ENCODE measurements at regions not wholly inside any gene's neighbourhood (a gene's known extent, or its start where the extent isn't known, plus 50 kb on each side); places are given as distances from the start of the nearest gene placed in this dataset.
"Not testable (repeated sequence)": the region's sequence is repeated elsewhere in the genome, so short reads cannot be mapped to it uniquely, and the experiment has no call there.

DNA sequence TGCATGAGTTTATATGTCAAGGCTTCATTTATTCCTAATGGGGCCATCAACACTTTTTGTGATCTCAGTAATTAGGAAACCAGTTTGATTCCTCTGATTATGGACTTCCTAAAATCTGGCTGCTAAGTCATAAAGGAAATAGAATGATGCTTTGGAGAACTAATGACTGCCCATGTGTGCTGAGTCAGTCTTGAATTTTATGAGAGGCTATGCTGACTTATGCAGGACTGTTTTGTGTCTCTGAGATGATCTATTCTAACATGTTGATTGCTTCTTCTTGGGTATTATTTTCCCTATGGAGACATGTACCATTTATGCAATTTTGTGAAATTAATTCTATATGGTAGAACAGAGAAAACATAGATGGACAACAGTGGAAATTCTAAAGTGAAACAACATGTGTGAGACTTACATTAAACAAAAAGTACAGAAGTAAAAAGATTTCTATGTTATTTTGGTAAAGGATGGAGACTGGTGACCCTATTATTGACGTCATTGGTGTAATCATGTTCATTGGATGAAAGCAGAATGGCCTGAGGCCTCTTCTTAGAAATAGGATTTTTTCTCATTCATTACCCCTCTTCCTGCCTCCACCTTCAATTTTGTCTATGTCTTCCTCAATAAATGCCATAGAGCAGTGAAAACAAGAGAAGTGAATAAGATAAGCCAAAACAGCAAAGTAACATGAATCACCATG is 1658.2 kb upstream of the PIK3C3 start:
- no peak for DNase-seq

DNA sequence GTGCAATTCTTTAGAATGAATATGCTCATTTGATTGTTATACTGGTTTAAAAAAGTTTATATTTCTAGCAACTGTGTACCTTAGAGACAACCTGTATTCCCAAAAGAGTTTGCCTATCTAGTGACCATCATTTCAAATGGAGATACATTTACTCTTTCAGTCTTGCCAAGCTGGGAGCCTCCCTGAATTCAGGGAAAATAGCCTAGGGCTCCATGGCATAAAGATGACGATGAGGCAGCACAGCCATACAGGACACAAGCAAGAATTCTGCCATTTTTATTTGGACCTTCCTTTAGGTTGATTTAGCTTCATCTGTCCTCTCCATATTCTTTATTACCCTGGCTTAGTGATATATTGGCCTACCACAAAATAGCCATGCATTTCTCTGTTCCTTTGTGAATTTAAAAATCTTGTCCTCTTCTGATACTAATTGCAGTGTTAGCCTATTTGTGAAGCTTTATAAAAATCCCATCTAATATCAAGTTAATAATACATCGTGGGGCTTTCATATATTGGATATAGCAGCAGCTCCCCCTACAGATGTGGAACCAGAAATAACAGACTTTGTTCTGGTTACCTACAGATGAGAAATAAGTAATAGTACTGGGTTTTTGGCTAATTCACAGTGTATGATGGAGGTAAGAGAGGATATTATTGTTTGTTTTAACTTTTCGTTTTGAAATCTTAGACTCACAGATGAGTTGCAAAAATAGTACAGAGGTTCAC is 1661.9 kb upstream of the PIK3C3 start:
- peak; percentile 50 for DNase-seq

DNA sequence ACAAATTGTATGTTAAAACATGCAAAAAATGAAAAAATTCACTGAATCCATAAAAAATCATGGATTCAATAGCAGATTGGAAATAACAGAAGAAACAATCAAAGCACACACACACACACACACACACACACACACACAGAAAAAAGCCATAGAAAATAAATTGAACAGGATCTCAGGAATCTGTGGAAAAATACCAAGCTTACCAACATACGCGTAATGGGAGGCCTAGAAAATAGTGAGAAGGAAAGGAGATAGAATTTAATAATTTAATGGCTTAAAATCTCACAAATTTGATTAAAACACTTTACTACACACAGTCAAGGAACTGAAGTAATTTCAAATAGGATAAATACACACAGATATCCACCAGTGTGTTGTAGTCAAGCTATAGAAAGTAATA is 1671.5 kb upstream of the PIK3C3 start:
- DNase-seq = no peak

DNA sequence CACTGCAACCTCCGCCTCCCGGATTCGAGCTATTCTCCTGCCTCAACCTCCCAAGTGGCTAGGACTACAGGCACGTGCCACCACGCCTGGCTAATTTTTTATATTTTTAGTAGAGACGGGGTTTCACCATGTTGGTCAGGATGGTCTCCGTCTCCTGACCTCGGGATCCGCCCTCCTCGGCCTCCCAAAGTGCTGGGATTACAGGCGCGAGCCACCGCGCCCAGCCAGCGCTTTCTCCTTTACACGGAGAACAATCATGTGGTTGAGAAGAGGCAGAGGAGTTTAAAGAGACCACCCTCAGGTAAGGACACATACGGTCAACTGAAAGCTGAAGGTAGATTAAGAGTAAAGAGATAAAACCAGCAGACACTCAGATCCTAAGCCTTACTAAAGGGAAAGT is 1673.7 kb upstream of the PIK3C3 start:
- not testable (repeated sequence) for DNase-seq

DNA sequence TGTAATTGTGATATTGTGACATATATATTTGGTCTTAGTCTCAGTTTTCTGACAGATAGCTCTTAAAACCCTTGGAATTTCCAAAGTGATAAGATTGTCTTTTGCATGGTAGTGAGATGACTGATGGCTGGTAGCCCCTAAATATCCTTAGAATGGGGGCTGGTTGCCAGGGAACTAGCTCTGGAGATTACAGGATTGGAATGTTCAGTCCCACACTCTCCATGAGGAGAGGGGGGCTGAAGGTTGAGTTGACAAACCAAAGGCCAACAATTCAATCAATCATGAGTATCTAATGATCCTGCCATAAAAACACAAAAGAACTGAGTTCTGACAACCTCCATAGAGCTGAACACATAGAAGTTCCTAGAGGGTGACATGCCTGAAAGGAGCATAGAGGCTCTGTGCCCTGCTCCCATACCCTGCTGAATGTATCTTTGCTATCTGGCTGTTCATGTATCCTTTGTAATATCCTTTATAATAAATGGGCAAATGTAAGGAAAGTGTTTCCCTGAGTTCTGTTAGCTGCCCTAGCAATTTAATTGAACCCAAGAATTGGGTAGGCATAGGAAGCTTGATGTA is 1680.3 kb upstream of the PIK3C3 start:
- DNase-seq = no peak

DNA sequence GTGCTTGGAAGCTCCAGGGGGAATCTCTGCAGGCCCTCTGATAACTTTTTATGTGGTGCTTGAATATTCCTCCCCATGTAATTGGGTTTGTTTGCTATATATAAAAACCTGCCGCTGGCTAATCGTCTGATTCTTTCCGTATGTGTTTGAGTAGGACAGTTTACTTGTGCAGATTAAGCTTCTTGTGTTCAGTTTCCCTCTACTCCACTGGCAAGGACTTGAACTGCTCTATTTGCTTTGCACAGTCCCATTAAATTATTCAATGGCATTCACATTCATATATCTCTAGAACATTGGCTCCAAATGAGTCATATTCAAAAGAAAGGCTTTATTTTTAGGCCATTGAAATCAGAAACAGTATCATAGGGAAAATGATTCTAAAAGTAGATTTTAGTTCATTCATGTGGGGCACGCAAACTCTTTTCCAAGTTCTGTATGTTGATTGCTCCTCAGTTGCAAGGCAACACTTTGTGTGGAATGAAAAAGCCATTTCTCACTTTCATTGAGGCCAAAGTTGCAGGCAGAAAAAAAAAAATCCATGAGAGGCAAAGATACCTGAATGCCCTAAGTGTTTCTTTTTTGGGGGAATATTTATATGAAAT is 1682.3 kb upstream of the PIK3C3 start:
- no peak for DNase-seq

DNA sequence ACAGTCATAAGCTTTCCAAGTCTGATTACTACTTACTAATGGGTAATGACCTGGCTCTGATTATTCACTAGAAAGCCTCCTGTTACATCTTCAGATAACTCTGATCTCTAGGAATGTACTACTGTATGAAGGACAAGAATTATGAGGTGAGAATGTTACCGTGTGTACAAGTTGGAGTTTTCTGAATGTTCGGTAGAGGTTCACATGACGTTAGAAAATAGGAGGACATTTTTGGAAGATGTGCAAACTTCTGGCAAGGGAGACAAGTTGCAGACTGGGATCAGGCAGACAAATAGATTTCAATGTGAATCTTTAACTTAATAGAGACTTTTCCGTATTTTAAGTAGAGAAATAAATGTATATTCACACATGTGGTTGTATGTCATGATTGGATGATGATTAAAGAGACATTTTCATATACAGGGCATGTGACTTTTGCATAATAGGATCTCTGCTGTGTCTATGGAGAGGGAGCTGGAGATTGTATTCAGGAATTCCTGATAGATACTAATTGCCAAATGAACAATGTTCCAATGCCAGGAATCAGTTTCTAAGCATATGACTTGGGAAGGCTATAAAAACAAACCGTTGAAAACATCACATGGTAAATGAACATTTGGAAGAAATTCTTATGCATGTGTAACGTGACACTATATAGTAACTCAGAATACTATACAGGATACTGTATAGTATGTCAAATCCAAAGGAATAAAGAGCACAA is 1695.8 kb upstream of the PIK3C3 start:
- no peak for DNase-seq

DNA sequence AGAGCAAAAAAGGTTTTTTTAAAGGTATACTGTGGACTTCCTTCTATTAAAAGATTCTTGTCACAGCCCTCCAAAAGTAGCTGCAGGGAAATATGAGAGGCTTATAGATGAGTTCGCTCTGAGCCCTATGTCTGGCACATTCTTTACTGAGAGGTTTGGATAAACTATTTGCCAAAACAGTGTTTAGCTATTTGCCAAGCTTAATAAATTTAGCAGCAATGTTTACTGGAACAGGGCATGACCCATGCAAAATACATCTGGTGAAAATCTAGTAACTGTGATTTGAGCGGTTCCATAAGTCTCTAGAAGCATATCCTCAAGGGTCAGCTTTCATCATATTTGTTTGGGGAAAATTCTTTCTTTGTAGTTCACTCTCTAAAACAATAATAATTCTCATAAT is 1696.7 kb upstream of the PIK3C3 start:
- DNase-seq = no peak

DNA sequence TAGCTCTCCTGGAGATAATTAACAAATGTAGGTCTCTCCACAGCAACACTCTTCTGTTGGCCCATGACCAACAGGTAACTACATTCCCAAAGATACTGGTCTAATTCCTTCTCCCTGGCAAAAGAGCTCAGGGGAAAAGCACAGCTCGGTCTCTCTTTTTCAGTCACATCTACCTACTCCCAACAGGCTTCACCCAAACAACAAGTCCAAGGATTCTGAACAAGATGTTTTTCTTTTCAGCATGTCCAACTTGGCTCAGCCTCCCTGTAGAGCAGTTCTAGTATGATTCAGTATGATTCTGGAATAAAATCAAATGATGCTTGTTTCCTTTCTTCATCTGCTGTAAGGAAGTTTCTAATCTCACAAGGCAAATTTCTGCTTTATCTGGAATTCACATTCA is 1704.8 kb upstream of the PIK3C3 start:
- DNase-seq = no peak

DNA sequence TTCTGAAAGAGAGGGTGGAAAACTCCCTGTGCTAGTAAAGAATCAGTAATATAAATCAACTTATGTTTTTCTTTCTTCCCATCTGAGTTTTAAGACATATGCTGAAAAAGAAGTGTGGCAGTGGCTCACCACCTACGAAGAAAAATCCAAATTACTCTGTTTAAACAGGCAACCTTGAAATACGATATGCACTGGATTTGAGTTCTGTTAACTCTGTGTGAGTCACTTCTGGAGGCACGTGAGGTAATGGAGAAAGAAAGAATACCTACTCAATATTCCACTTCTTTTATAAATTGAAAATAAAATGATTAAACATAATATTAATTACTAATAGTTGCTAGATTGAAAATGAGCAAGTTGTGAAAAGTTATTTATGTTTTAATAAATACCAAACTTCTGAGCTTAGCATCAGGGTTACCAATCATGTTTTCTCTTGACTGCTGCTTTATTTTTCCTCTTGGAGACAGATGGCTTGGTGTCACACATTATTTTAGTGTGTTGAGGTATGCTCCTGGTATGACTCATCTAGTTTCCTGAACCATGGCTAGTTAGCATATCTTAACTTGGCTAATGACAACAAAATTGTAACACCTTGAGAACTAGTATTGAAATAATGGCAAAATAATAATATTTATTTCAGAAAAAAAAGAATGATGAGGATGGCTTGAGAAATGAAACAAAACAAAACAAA is 1705.5 kb upstream of the PIK3C3 start:
- DNase-seq = no peak

DNA sequence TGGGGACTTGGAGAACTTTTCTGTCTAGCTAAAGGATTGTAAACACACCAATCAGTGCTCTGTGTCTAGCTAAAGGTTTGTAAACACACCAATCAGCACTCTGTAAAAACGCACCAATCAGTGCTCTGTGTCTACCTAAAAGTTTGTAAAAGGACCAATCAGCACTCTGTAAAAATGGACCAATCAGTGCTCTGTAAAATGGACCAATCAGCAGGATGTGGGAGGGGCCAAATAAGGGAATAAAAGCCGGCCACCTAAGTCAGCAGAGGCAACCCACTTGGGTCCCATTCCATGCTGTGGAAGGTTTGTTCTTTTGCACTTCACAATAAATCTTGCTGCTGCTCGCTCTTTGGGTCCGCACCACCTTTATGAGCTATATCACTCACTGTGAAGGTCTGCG is 1709.4 kb upstream of the PIK3C3 start:
- DNase-seq = not testable (repeated sequence)

DNA sequence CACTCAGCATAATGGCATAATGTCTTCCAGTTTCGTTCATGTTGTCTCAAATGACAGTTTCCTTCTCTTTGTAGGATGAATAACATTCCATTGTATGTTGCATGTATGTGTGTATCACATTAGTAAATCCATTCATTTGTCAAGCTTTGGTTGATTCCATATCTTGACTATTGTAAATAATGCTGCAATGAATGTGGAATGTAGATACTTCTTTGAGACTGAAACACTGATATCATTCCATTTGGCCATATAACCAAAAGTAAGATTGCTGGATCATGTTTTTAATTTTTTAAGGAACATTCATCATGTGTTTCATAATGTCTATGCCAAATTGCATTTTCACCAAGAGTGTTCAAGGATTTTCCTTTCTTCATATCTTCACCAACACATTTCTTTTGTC is 1711.4 kb upstream of the PIK3C3 start:
- DNase-seq = no peak

DNA sequence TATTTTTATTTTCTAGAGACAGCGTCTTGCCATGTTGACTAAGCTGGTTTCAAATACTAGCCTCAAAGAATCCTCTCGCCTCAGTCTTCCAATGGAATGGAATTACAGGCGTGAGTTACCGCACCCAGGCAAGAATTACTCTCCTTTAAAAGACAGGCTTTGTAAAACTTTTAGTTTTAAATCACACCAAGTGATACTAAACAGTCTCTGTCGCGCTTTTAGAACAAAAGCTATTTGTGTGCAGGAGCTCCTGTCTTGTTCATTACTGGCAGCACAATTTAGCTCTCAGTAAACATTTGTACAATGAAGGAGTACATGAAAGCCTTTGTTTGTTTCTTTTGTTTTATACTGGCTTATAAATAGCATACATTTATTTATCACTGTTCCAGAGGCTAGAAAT is 1719.2 kb upstream of the PIK3C3 start:
- DNase-seq = peak; percentile 14

DNA sequence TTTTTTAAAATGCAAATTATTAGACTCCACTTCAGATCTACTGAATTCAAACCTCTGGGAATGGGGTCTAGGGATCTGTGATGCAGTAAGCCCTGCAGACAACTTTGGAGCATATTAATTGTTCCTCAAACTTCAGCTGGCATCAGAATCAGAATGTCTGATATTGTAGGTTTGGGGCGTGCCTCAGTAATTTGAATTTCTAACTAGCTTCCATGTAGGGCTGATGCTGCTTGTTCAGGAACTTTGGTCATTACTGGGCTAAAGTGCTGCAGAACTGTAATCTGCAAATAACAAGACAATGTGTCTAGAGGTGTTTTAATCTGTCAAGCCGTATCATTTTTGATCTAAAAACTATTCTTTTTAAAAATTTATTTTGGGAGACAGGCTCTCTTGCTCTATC is 1719.7 kb upstream of the PIK3C3 start:
- DNase-seq = no peak

DNA sequence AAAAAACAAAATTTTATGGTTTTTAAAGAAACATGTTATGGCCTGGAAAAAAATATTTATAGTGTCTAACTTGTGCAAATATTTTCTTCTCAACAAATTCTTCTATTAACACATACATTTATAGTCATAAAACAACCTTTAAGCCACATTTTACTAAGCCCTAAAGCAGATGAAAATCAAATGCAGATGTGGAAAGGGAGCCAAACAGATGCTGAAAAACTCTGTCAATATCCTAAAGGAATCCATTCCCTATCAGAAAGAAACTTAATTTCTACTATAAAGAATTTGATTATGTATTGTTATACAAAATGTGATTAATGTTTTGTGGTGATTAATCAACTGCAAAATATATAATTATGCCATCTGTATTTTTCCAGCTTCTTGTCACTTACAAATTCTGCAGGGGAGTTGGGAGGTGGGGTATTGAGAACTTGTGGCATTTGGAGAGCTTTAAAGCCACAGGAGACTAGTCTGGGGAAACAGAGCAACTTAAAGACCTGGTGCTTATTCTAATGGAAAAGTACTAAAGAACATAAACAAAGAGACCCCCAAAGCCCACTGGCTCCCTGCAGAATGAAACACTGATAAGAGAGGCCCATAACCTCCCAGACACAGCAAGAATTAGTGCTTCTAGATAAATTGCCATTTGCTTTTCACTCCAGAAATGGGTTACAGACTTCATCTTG is 1721.0 kb upstream of the PIK3C3 start:
- no peak for DNase-seq

DNA sequence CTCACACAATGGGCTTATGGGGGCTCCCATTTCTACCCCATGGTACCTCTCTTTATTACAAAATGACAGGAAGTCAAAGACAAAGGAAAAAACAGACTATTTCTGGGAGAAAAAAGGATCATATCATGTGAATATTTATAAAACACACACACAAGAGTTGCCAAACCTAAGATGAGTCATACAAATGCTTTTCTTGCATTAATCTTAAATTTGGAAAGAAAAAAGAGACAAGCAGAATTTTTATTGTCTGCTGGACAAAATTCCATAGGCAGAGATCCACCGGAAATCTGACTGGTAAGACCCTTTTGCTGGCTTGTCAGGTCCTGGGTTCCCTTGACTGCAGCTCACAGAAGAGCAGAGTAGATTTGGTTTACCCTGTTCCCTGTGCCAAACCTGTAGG is 1732.3 kb upstream of the PIK3C3 start:
- DNase-seq = no peak

DNA sequence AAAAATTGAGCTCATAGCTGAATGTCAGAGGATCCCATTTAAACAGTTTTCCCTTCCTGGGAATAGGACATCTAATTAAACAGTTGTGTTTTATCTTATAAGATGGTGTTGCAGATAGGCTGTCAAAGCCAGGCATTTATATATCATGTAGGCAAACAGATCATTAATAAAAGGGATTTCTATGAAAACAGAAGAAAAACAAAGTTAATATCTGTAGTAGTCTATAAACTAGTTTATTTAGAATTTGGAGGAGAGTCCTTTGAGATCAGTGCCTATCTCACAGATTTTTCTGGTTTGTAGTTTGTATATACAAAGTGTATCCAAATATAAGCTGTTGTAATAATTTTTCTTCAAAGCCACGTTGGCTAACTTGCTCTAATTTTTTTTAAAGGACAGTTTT is 1738.2 kb upstream of the PIK3C3 start:
- no peak for DNase-seq

DNA sequence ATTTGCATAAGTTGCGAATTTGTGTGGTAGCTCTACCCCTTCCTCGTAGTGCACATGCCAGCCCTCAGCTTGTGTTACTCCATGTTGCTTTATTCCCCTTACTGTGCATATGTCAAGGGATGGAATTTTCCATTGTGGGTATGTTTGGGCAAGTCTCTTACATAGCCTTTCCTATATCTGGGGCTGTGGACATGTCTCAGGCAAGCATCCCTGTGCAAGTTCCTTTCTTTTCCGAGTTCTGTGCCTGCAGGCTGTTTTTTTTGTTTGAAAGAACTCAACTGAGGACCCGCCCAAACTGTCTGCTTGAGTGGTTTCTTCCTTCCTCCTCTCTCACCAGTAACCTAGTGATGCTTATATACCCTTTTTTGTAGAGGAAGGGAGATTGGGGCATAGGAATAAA is 1739.1 kb upstream of the PIK3C3 start:
- DNase-seq = no peak

DNA sequence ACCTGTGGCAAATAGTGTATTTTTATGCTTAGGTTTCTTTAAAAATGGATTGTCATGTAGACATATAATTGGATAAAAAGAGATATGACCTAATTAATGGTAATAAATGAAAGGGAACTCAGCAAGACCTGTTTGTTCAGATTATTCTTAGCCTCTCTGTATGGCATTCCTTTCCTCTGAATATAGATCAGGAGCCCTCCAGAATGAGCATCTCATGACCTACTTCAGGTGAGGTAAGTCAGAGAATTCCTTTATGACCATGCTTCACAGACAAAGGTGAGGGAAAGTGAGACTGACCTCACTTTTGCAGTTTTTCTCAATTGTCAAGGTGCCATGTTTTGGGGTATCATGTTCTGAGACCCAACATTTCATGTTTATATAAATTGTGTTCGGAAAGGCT is 1744.3 kb upstream of the PIK3C3 start:
- DNase-seq = no peak

DNA sequence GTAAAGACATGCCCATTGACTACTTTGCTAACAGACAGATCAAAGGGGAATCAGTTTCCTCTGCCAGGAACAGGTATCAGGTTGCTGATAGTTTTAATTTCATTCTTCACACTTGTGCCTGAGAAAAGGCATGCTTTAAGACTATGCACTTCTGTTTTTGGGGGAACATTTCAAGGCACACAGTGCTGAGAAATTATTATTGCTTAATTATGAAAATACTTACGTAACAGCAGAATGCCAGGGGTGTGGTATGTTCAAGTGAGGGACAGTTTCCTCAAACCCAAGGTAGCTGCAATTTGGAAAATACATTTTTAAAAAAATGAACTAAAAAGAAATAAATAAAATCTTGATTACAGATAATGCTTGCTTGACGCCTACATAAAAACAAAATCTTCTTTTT is 1746.1 kb upstream of the PIK3C3 start:
- no peak for DNase-seq

DNA sequence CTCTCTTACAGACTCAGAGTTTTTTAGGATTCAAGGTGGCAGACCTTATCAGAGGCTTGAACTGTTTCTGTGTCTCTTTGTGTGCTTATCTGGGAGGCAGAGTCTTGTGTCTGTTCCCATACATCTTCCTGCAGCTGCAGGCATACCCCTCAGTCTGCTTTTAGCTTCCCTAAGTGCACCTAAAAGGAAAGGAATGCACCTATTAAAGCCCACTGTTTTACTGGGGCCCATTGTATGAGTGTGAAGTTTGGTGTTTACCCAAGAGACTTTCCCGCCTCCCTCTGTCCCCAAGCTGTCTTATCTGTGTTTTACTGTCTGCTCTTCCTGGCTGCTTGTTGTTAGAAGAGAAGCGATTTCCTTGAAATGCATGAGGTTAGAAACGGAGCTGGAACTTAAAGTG is 1757.3 kb upstream of the PIK3C3 start:
- no peak for DNase-seq

DNA sequence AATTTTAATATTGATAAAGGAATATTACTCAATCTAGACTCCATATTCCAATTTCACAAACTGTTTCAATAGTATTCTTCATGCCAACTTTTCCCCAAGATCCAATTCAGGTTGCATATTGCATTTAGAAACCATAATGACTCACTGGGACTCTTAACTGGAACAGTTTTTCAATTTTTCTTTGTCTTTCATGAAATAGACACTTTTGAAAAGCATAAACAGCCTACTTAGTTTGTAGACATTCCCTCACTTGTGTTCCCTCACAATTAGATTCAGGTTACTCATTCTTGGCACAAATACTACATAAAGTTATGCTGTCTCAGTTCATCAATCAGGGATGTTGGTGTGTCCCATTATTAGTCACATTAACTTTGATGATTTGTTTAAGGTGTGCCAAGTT is 1768.4 kb upstream of the PIK3C3 start:
- no peak for DNase-seq
